WTC11 (cell line): ENCODE measurements at regions not wholly inside any gene's neighbourhood (a gene's known extent, or its start where the extent isn't known, plus 50 kb on each side); places are given as distances from the start of the nearest gene placed in this dataset.

Source experiments
- ATAC-seq: fragments of 200-7000 bp; cut with Tn5 transposase; 2 replicates; pipeline ENCODE4 v1.10.0; 2021; ENCODE audit warnings: mild to moderate bottlenecking, moderate library complexity
- CTCF ChIA-PET: fragments of 300-600 bp; sonication (Branson Sonifier 250); formaldehyde crosslinking; loops from one replicate; lab custom pipeline; 2021; ENCODE audit warnings: antibody characterized with exemption; lab: Charles Lee
- POLR2A ChIA-PET: fragments of 350-600 bp; sonication (Branson Sonifier 250); formaldehyde crosslinking; loops from one replicate; lab custom pipeline; 2021; ENCODE audit warnings: antibody characterized with exemption; lab: Charles Lee
- DNase-seq: peaks from one replicate; pipeline ENCODE4 v3.0.0; 2021; ENCODE audit warnings: low spot score
- H3K27ac Mint-ChIP-seq: 2 replicates; pipeline ENCODE4 v1.8.0; 2021; ENCODE audit warnings: mixed read lengths
- H3K27me3 Mint-ChIP-seq: 2 replicates; pipeline ENCODE4 v1.8.0; 2021; ENCODE audit warnings: low read depth, mild to moderate bottlenecking, moderate library complexity, mixed read lengths
- H3K36me3 Mint-ChIP-seq: 2 replicates; pipeline ENCODE4 v1.8.0; 2021; ENCODE audit warnings: mixed read lengths
- H3K4me1 Mint-ChIP-seq: 2 replicates; pipeline ENCODE4 v1.8.0; 2022; ENCODE audit warnings: mixed read lengths
- H3K4me3 Mint-ChIP-seq: 2 replicates; pipeline ENCODE4 v1.8.0; 2021; ENCODE audit warnings: mild to moderate bottlenecking, moderate library complexity, mixed read lengths
- H3K9me3 Mint-ChIP-seq: 2 replicates; pipeline ENCODE4 v1.8.0; 2021; ENCODE audit warnings: mixed read lengths
- ATF2 ChIP-seq: sonication (generic); formaldehyde crosslinking; IDR thresholded peaks from 2 replicates; pipeline ENCODE4 v1.8.1; 2022; ENCODE audit warnings: low read depth, missing genetic modification reagents, borderline replicate concordance
- ATF3 ChIP-seq: sonication (generic); formaldehyde crosslinking; conservative IDR thresholded peaks from 2 replicates; pipeline ENCODE4 v1.8.1; 2022; ENCODE audit warnings: mild to moderate bottlenecking, missing genetic modification reagents
- CREB1 ChIP-seq: sonication (generic); formaldehyde crosslinking; IDR thresholded peaks from 2 replicates; pipeline ENCODE4 v1.8.0; 2023; ENCODE audit warnings: mild to moderate bottlenecking, missing genetic modification reagents
- CTCF ChIP-seq: fragments of 200-600 bp; IDR thresholded peaks from 2 replicates; pipeline ENCODE4 v1.8.0; 2022; ENCODE audit warnings: antibody characterized with exemption
- E2F5 ChIP-seq: sonication (generic); formaldehyde crosslinking; IDR thresholded peaks from 2 replicates; pipeline ENCODE4 v1.8.1; 2022; ENCODE audit warnings: mild to moderate bottlenecking, moderate library complexity, missing genetic modification reagents
- ESRRA ChIP-seq: sonication (generic); formaldehyde crosslinking; IDR thresholded peaks from 2 replicates; pipeline ENCODE4 v1.8.1; 2022; ENCODE audit warnings: mild to moderate bottlenecking, missing genetic modification reagents, borderline replicate concordance
- GTF2I ChIP-seq: fragments of 250-450 bp; sonication (Bioruptor Pico); conservative IDR thresholded peaks from 2 replicates; pipeline ENCODE4 v1.4.0; 2021; ENCODE audit warnings: mild to moderate bottlenecking
- HMGA2 ChIP-seq: fragments of 250-450 bp; sonication (Bioruptor Pico); IDR thresholded peaks from 2 replicates; pipeline ENCODE4 v1.4.0; 2021; ENCODE audit warnings: mild to moderate bottlenecking, moderate library complexity
- MXD4 ChIP-seq: fragments of 250-450 bp; sonication (Bioruptor Pico); IDR thresholded peaks from 2 replicates; pipeline ENCODE4 v1.8.0; 2021; ENCODE audit warnings: mild to moderate bottlenecking, moderate library complexity, borderline replicate concordance
- NR3C1 ChIP-seq: sonication (generic); formaldehyde crosslinking; conservative IDR thresholded peaks from 2 replicates; pipeline ENCODE4 v1.8.1; 2023; ENCODE audit warnings: low read depth, mild to moderate bottlenecking, missing genetic modification reagents
- OVOL2 ChIP-seq: fragments of 250-450 bp; sonication (Bioruptor Pico); IDR thresholded peaks from 2 replicates; pipeline ENCODE4 v1.9.0; 2021; ENCODE audit warnings: mild to moderate bottlenecking, borderline replicate concordance
- PRDM15 ChIP-seq: sonication (generic); formaldehyde crosslinking; IDR thresholded peaks from 2 replicates; pipeline ENCODE4 v1.8.0; 2022; ENCODE audit warnings: missing genetic modification reagents
- PREB ChIP-seq: sonication (generic); formaldehyde crosslinking; IDR thresholded peaks from 2 replicates; pipeline ENCODE4 v1.8.1; 2022; ENCODE audit warnings: mild to moderate bottlenecking, missing genetic modification reagents, moderate library complexity, borderline replicate concordance
- RELA ChIP-seq: sonication (generic); formaldehyde crosslinking; IDR thresholded peaks from 2 replicates; pipeline ENCODE4 v1.8.1; 2022; ENCODE audit warnings: missing genetic modification reagents, mild to moderate bottlenecking, borderline replicate concordance
- SOX15 ChIP-seq: fragments of 250-450 bp; sonication (Bioruptor Pico); IDR thresholded peaks from 2 replicates; pipeline ENCODE4 v1.9.0; 2021; ENCODE audit warnings: mild to moderate bottlenecking
- SP1 ChIP-seq: sonication (generic); formaldehyde crosslinking; conservative IDR thresholded peaks from 2 replicates; pipeline ENCODE4 v1.8.1; 2022; ENCODE audit warnings: missing genetic modification reagents
- TCF7 ChIP-seq: sonication (generic); formaldehyde crosslinking; IDR thresholded peaks from 2 replicates; pipeline ENCODE4 v1.8.0; 2022; ENCODE audit warnings: mild to moderate bottlenecking, low read depth, missing genetic modification reagents, moderate library complexity
- USF1 ChIP-seq: sonication (generic); formaldehyde crosslinking; IDR thresholded peaks from 2 replicates; pipeline ENCODE4 v1.8.0; 2022; ENCODE audit warnings: mild to moderate bottlenecking, missing genetic modification reagents
- ZMAT4 ChIP-seq: fragments of 250-450 bp; sonication (Bioruptor Pico); IDR thresholded peaks from 2 replicates; pipeline ENCODE4 v1.9.0; 2021; ENCODE audit warnings: mild to moderate bottlenecking
- ZNF281 ChIP-seq: sonication (generic); formaldehyde crosslinking; IDR thresholded peaks from 2 replicates; pipeline ENCODE4 v1.8.0; 2023; ENCODE audit warnings: mild to moderate bottlenecking, missing genetic modification reagents
- ZNF317 ChIP-seq: sonication (generic); formaldehyde crosslinking; IDR thresholded peaks from 2 replicates; pipeline ENCODE4 v1.8.1; 2023; ENCODE audit warnings: low read depth, mild to moderate bottlenecking, moderate library complexity, missing genetic modification reagents, borderline replicate concordance
- ZNF416 ChIP-seq: fragments of 250-450 bp; sonication (Bioruptor Pico); IDR thresholded peaks from 2 replicates; pipeline ENCODE4 v1.9.0; 2021; ENCODE audit warnings: mild to moderate bottlenecking, inconsistent platforms

- Mint-ChIP-seq H3K9me3 (no peaks in the 10 kb centered on the region), H3K36me3 (no peaks in the 10 kb centered on the region), H3K4me3 (no peak overlapping the region), H3K27ac (no peak overlapping the region), H3K4me1 (peaks cover 22% of the 10 kb centered on the region), H3K27me3 (no peaks in the 10 kb centered on the region; the same call in 1 of the 2 replicates)
- ATAC-seq: no peak
- POLR2A ChIA-PET: interaction anchor here (0.6 kb wide), 3 partner anchors 22 to 374 kb away, joined by 3 to 9 read pairs (median 4); no protein-coding TSS in a partner anchor
- CTCF ChIA-PET: interaction anchor here (1.2 kb wide), 1 partner anchor 10 kb away, joined by 3 read pairs; no protein-coding TSS in a partner anchor
- DNase-seq: no peak
- TF ChIP-seq MXD4 (CRISPR knock-in tag): no peak
- TF ChIP-seq SOX15: no peak
- no peak for TF ChIP-seq ZNF281 (CRISPR knock-in tag)
- no peak for TF ChIP-seq OVOL2 (CRISPR knock-in tag)
- no peak for TF ChIP-seq ATF2 (CRISPR knock-in tag)
- no peak for TF ChIP-seq ZNF416
- no peak for TF ChIP-seq ATF3
- no peak for TF ChIP-seq HMGA2 (CRISPR knock-in tag)
- TF ChIP-seq GTF2I (CRISPR knock-in tag): no peak
Observed at GRCh38 chr1:58390091-58390490, 156.4 kb downstream of the OMA1 start.

GRCh38 chr1:58380345-58380744, 166.2 kb downstream of the OMA1 start:
- Mint-ChIP-seq H3K36me3 (peaks cover 18% of the 10 kb centered on the region), H3K9me3 (peaks cover 27% of the 10 kb centered on the region), H3K27me3 (no peaks in the 10 kb centered on the region), H3K4me3 (no peak overlapping the region), H3K27ac (no peak overlapping the region), H3K4me1 (peaks cover 10% of the 10 kb centered on the region)
- ChIA-PET POLR2A (no interaction called here), CTCF (interaction anchor here (0.8 to 1.0 kb wide), 2 partner anchors 9 to 129 kb away, joined by 3 read pairs; no protein-coding TSS in a partner anchor)
- no peak for DNase-seq
- no peak for ATAC-seq
- TF ChIP-seq NR3C1 (CRISPR knock-in tag) (no peak), ESRRA (CRISPR knock-in tag) (no peak), USF1 (no peak), TCF7 (no peak), RELA (CRISPR knock-in tag) (no peak), SP1 (CRISPR knock-in tag) (no peak), CREB1 (CRISPR knock-in tag) (no peak), ZMAT4 (CRISPR knock-in tag) (no peak), OVOL2 (CRISPR knock-in tag) (no peak), PRDM15 (CRISPR knock-in tag) (no peak), PREB (CRISPR knock-in tag) (no peak), CTCF (no peak), ZNF317 (CRISPR knock-in tag) (no peak), E2F5 (no peak), ZNF416 (no peak), GTF2I (CRISPR knock-in tag) (no peak)
